ENCODE measurements at regions not wholly inside any gene's neighbourhood (a gene's known extent, or its start where the extent isn't known, plus 50 kb on each side); places are given as distances from the start of the nearest gene placed in this dataset.

GRCh38 chr10:10362800-10363199 lies 654.9 kb upstream of the CELF2 start:
- DNase-seq (ENCODE audit: low spot score), result no peak

- DNase-seq (ENCODE audit: low spot score), result no peak
Observed at GRCh38 chr10:10363217-10363616, 654.5 kb upstream of the CELF2 start.

GRCh38 chr10:10364902-10365301 lies 652.8 kb upstream of the CELF2 start:
- DNase-seq (ENCODE audit: low spot score), result no peak

- DNase-seq (ENCODE audit: low spot score), result no peak
Observed at GRCh38 chr10:10365676-10366075, 652.0 kb upstream of the CELF2 start.

GRCh38 chr10:10366836-10367235 lies 650.8 kb upstream of the CELF2 start:
- DNase-seq (ENCODE audit: low spot score), result no peak

GRCh38 chr10:10367264-10367663 lies 650.4 kb upstream of the CELF2 start:
- DNase-seq (ENCODE audit: low spot score), result no peak

- no peak for DNase-seq (ENCODE audit: low spot score)
Observed at GRCh38 chr10:10368951-10369576, 648.6 kb upstream of the CELF2 start.

GRCh38 chr10:10385831-10386230 lies 631.8 kb upstream of the CELF2 start:
- no peak for DNase-seq (ENCODE audit: low spot score)

- DNase-seq (ENCODE audit: low spot score), result no peak
Observed at GRCh38 chr10:10389182-10389581, 628.5 kb upstream of the CELF2 start.

- no peak for DNase-seq (ENCODE audit: low spot score)
Observed at GRCh38 chr10:10392511-10392910, 625.2 kb upstream of the CELF2 start.

GRCh38 chr10:10394933-10395658 lies 622.6 kb upstream of the CELF2 start:
- no peak for DNase-seq (ENCODE audit: low spot score)

- no peak for DNase-seq (ENCODE audit: low spot score)
Observed at GRCh38 chr10:10396601-10397000, 621.1 kb upstream of the CELF2 start.

- no peak for DNase-seq (ENCODE audit: low spot score)
Observed at GRCh38 chr10:10397906-10398305, 619.8 kb upstream of the CELF2 start.

- no peak for DNase-seq (ENCODE audit: low spot score)
Observed at GRCh38 chr10:10403762-10404161, 613.9 kb upstream of the CELF2 start.

GRCh38 chr10:10417671-10418070 lies 600.0 kb upstream of the CELF2 start:
- no peak for DNase-seq (ENCODE audit: low spot score)

- DNase-seq (ENCODE audit: low spot score), result no peak
Observed at GRCh38 chr10:10418387-10418786, 599.3 kb upstream of the CELF2 start.

GRCh38 chr10:10421071-10421470 lies 596.6 kb upstream of the CELF2 start:
- no peak for DNase-seq (ENCODE audit: low spot score)

- no peak for DNase-seq (ENCODE audit: low spot score)
Observed at GRCh38 chr10:10431422-10432066, 586.1 kb upstream of the CELF2 start.

- DNase-seq (ENCODE audit: low spot score), result no peak
Observed at GRCh38 chr10:10432296-10433035, 585.2 kb upstream of the CELF2 start.

- DNase-seq (ENCODE audit: low spot score), result no peak
Observed at GRCh38 chr10:10434312-10434711, 583.4 kb upstream of the CELF2 start.

- DNase-seq (ENCODE audit: low spot score), result no peak
Observed at GRCh38 chr10:10437886-10438285, 579.8 kb upstream of the CELF2 start.

- no peak for DNase-seq (ENCODE audit: low spot score)
Observed at GRCh38 chr10:10438335-10439100, 579.2 kb upstream of the CELF2 start.
